GM18520 (cell line): ENCODE measurements at regions not wholly inside any gene's neighbourhood (a gene's known extent, or its start where the extent isn't known, plus 50 kb on each side); places are given as distances from the start of the nearest gene placed in this dataset.

Experiments used
- ATAC-seq: cut with Tn5 transposase; IDR thresholded peaks from one replicate; pipeline ENCODE4 v1.9.1; 2021; ENCODE audit not compliant: unreplicated experiment

GRCh38 chr2:192854706-192855105 is 660.0 kb upstream of the TMEFF2 start:
- ATAC-seq, result no peak

GRCh38 chr2:192854031-192854430 is 659.3 kb upstream of the TMEFF2 start:
- no peak for ATAC-seq

- ATAC-seq, result no peak
Measured at GRCh38 chr2:192828947-192829346, 634.2 kb upstream of the TMEFF2 start.

- no peak for ATAC-seq
Measured at GRCh38 chr2:192828175-192828574, 633.4 kb upstream of the TMEFF2 start.

GRCh38 chr2:192827735-192828134 is 633.0 kb upstream of the TMEFF2 start:
- no peak for ATAC-seq

- ATAC-seq, result no peak
Measured at GRCh38 chr2:192814376-192814775, 619.6 kb upstream of the TMEFF2 start.

- no peak for ATAC-seq
Measured at GRCh38 chr2:192813341-192813740, 618.6 kb upstream of the TMEFF2 start.

- ATAC-seq, result no peak
Measured at GRCh38 chr2:192809173-192809572, 614.4 kb upstream of the TMEFF2 start.

GRCh38 chr2:192783643-192784042 is 588.9 kb upstream of the TMEFF2 start:
- no peak for ATAC-seq

GRCh38 chr2:192775459-192776262 is 580.9 kb upstream of the TMEFF2 start:
- ATAC-seq, result no peak

- ATAC-seq, result no peak
Measured at GRCh38 chr2:192775011-192775410, 580.3 kb upstream of the TMEFF2 start.

GRCh38 chr2:192773044-192773443 is 578.3 kb upstream of the TMEFF2 start:
- ATAC-seq, result no peak

GRCh38 chr2:192749611-192750200 is 555.0 kb upstream of the TMEFF2 start:
- ATAC-seq, result no peak

- no peak for ATAC-seq
Measured at GRCh38 chr2:192741889-192742288, 547.2 kb upstream of the TMEFF2 start.

GRCh38 chr2:192735447-192735846 is 540.7 kb upstream of the TMEFF2 start:
- no peak for ATAC-seq

- ATAC-seq, result no peak
Measured at GRCh38 chr2:192729369-192729768, 534.6 kb upstream of the TMEFF2 start.

GRCh38 chr2:192725991-192726390 is 531.3 kb upstream of the TMEFF2 start:
- no peak for ATAC-seq

- ATAC-seq, result no peak
Measured at GRCh38 chr2:192719629-192720028, 524.9 kb upstream of the TMEFF2 start.

- no peak for ATAC-seq
Measured at GRCh38 chr2:192718340-192718739, 523.6 kb upstream of the TMEFF2 start.

- no peak for ATAC-seq
Measured at GRCh38 chr2:192700934-192701333, 506.2 kb upstream of the TMEFF2 start.

GRCh38 chr2:192697880-192698279 is 503.1 kb upstream of the TMEFF2 start:
- no peak for ATAC-seq

GRCh38 chr2:192696857-192697256 is 502.1 kb upstream of the TMEFF2 start:
- no peak for ATAC-seq

- no peak for ATAC-seq
Measured at GRCh38 chr2:192687015-192687414, 492.3 kb upstream of the TMEFF2 start.
